ENCODE measurements at regions not wholly inside any gene's neighbourhood (a gene's known extent, or its start where the extent isn't known, plus 50 kb on each side); places are given as distances from the start of the nearest gene placed in this dataset.

DNA sequence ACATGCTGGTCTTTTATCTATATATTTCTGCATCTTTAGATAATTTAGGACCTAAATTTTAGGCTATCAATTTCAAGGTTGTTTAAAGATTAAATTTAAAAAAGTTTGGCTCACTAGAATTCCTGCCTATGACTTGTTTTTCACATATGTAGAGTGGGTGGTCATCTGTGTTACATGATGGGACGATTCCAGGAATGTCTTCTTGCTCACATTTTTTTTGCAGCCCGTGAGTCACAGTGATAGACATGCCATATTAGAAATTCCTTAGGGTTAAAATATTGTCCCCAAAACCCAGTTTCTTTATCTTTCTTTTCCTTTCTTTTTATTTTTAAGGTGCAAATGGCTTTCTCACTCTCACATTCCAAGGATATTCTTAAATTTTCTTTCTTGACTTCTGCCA, 652.0 kb downstream of the PLCL1 start:
- TF ChIP-seq, protein P1, sequence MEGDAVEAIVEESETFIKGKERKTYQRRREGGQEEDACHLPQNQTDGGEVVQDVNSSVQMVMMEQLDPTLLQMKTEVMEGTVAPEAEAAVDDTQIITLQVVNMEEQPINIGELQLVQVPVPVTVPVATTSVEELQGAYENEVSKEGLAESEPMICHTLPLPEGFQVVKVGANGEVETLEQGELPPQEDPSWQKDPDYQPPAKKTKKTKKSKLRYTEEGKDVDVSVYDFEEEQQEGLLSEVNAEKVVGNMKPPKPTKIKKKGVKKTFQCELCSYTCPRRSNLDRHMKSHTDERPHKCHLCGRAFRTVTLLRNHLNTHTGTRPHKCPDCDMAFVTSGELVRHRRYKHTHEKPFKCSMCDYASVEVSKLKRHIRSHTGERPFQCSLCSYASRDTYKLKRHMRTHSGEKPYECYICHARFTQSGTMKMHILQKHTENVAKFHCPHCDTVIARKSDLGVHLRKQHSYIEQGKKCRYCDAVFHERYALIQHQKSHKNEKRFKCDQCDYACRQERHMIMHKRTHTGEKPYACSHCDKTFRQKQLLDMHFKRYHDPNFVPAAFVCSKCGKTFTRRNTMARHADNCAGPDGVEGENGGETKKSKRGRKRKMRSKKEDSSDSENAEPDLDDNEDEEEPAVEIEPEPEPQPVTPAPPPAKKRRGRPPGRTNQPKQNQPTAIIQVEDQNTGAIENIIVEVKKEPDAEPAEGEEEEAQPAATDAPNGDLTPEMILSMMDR (IDR thresholded peaks at IDR 0.05), result no peak
- TF ChIP-seq POLR2A (IDR thresholded peaks at IDR 0.05), result no peak

Measured in sigmoid colon (tissue), 3 donors.